Trophoblast cell (in vitro differentiated cells and primary cell): ENCODE measurements at regions not wholly inside any gene's neighbourhood (a gene's known extent, or its start where the extent isn't known, plus 50 kb on each side); places are given as distances from the start of the nearest gene placed in this dataset.

Experiments used
- DNase-seq, 2 donors: peaks; one replicate each; pipeline ENCODE4 v3.0.0-alpha.2; 2016
- H2AFZ ChIP-seq: 2 replicates; pipeline ENCODE4 v1.6.1; 2013; ENCODE audit warnings: low read length, moderate library complexity, mild to moderate bottlenecking; ENCODE audit not compliant: insufficient read depth, poor library complexity
- H2AK5ac ChIP-seq: 2 replicates; pipeline ENCODE4 v1.6.1; 2013; ENCODE audit warnings: mild to moderate bottlenecking, low read length
- H2BK120ac ChIP-seq: 2 replicates; pipeline ENCODE4 v1.6.1; 2013; ENCODE audit warnings: low read length, mild to moderate bottlenecking, moderate library complexity; ENCODE audit not compliant: insufficient read depth, poor library complexity
- H2BK12ac ChIP-seq: 2 replicates; pipeline ENCODE4 v1.6.1; 2013; ENCODE audit warnings: mild to moderate bottlenecking, low read length, moderate library complexity
- H2BK5ac ChIP-seq: 2 replicates; pipeline ENCODE4 v1.6.1; 2013; ENCODE audit warnings: low read length, low read depth, moderate library complexity, mild to moderate bottlenecking; ENCODE audit not compliant: poor library complexity
- H3K14ac ChIP-seq: 2 replicates; pipeline ENCODE4 v1.6.1; 2013; ENCODE audit warnings: mild to moderate bottlenecking, low read length
- H3K18ac ChIP-seq: 2 replicates; pipeline ENCODE4 v1.6.1; 2013; ENCODE audit warnings: mild to moderate bottlenecking, low read length
- H3K23ac ChIP-seq: 2 replicates; pipeline ENCODE4 v1.6.1; 2013; ENCODE audit warnings: low read length
- H3K27ac ChIP-seq: 2 replicates; pipeline ENCODE4 v1.5.1; 2013; ENCODE audit warnings: low read depth, mild to moderate bottlenecking, inconsistent platforms, low read length, moderate library complexity
- H3K27me3 ChIP-seq: 2 replicates; pipeline ENCODE4 v1.6.1; 2013; ENCODE audit warnings: inconsistent platforms, mild to moderate bottlenecking, low read length, moderate library complexity; ENCODE audit not compliant: insufficient read depth
- H3K36me3 ChIP-seq, 2 experiments: 1 replicate in 1 of 2; 2 replicates in 1 of 2; pipeline ENCODE4 v1.6.1; 2013; ENCODE audit warnings: low read length in 2 of 2, mild to moderate bottlenecking in 2 of 2, moderate library complexity in 1 of 2; ENCODE audit not compliant: insufficient read depth in 2 of 2, control insufficient read depth in 1 of 2
- H3K4ac ChIP-seq: 2 replicates; pipeline ENCODE4 v1.6.1; 2013; ENCODE audit warnings: low read depth, mild to moderate bottlenecking, low read length, moderate library complexity
- H3K4me1 ChIP-seq, 2 experiments: 1 replicate in 1 of 2; 2 replicates in 1 of 2; pipeline ENCODE4 v1.6.1; 2013; ENCODE audit warnings: low read length in 2 of 2, mild to moderate bottlenecking in 2 of 2, moderate library complexity in 1 of 2; ENCODE audit not compliant: insufficient read depth in 2 of 2, control insufficient read depth in 1 of 2
- H3K4me2 ChIP-seq: 2 replicates; pipeline ENCODE4 v1.6.1; 2013; ENCODE audit warnings: inconsistent platforms, mild to moderate bottlenecking, low read length, moderate library complexity
- H3K4me3 ChIP-seq: 2 replicates; pipeline ENCODE4 v1.5.1; 2013; ENCODE audit warnings: mild to moderate bottlenecking, low read depth, low read length, inconsistent platforms
- H3K79me1 ChIP-seq: one replicate; pipeline ENCODE4 v1.6.1; 2013; ENCODE audit warnings: low read length
- H3K79me2 ChIP-seq: 2 replicates; pipeline ENCODE4 v1.6.1; 2013; ENCODE audit warnings: low read length, mild to moderate bottlenecking; ENCODE audit not compliant: control insufficient read depth, insufficient read depth, poor library complexity
- H3K9ac ChIP-seq: 2 replicates; pipeline ENCODE4 v1.6.1; 2013; ENCODE audit warnings: mild to moderate bottlenecking, low read length
- H3K9me3 ChIP-seq: 2 replicates; pipeline ENCODE4 v1.6.1; 2013; ENCODE audit warnings: low read depth, mild to moderate bottlenecking, control low read depth, inconsistent platforms, low read length; ENCODE audit not compliant: insufficient read depth
- H4K12ac ChIP-seq: 2 replicates; pipeline ENCODE4 v1.6.1; 2013; ENCODE audit warnings: low read depth, mild to moderate bottlenecking, low read length, moderate library complexity
- H4K8ac ChIP-seq: 2 replicates; pipeline ENCODE4 v1.6.1; 2013; ENCODE audit warnings: low read depth, mild to moderate bottlenecking, low read length, moderate library complexity
- H4K91ac ChIP-seq: one replicate; pipeline ENCODE4 v1.6.1; 2013; ENCODE audit warnings: low read depth, mild to moderate bottlenecking, low read length, moderate library complexity
- WGBS: extraction: QIAGEN DNeasy Blood & Tissue Kit; methylation state at CpG from one replicate; pipeline ENCODE4 v1.1.7; 2013; ENCODE audit warnings: missing lambda C conversion rate; ENCODE audit not compliant: insufficient read length, insufficient coverage; ENCODE audit errors: extremely low coverage; 5-methylcytosine and 5-hydroxymethylcytosine counted together

DNA sequence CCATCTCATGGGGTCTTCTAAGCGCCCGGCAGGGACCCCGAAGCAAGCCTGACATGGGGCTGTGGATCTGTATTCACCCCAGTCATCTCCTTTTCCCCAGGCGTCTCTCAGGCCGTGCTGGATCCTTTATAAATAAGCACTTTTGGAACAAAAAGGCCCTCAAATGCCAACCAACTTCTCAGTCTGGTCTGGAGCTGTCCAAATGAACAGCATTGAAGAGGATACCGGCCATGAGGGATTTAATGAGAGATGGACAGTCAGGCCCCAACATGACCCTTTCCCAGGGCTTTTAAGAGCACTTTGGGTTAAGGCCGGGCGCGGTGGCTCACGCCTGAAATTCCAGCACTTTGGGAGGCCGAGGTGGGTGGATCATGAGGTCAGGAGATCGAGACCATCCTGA, 89.2 kb upstream of the SPATA12 start:
- no peak overlapping the region for H3K14ac ChIP-seq
- no peak overlapping the region for H4K12ac ChIP-seq
- no peak overlapping the region for H2BK5ac ChIP-seq
- H4K8ac ChIP-seq, result no peak overlapping the region
- no peak overlapping the region for H3K4ac ChIP-seq
- H4K91ac ChIP-seq, result no peak overlapping the region
- no peaks in the 10 kb centered on the region for H3K79me1 ChIP-seq
- no peak overlapping the region for H3K9ac ChIP-seq
- no peak for DNase-seq
- no CpG with 5 or more reads among the region's 12 CpGs for WGBS
- no peak overlapping the region for H2BK120ac ChIP-seq
- no peak overlapping the region for H3K4me2 ChIP-seq
- no peak overlapping the region for H2AK5ac ChIP-seq
- H3K36me3 ChIP-seq, result no peaks in the 10 kb centered on the region
- H3K9me3 ChIP-seq, result no peaks in the 10 kb centered on the region
- H3K27me3 ChIP-seq, result no peaks in the 10 kb centered on the region
- no peak overlapping the region for H3K4me3 ChIP-seq
- no peaks in the 10 kb centered on the region for H3K4me1 ChIP-seq
- H3K18ac ChIP-seq, result no peak overlapping the region
- no peak overlapping the region for H2AFZ ChIP-seq
- no peak overlapping the region for H2BK12ac ChIP-seq
- H3K79me2 ChIP-seq, result no peaks in the 10 kb centered on the region
- H3K27ac ChIP-seq, result no peak overlapping the region
- H3K23ac ChIP-seq, result no peak overlapping the region

DNA sequence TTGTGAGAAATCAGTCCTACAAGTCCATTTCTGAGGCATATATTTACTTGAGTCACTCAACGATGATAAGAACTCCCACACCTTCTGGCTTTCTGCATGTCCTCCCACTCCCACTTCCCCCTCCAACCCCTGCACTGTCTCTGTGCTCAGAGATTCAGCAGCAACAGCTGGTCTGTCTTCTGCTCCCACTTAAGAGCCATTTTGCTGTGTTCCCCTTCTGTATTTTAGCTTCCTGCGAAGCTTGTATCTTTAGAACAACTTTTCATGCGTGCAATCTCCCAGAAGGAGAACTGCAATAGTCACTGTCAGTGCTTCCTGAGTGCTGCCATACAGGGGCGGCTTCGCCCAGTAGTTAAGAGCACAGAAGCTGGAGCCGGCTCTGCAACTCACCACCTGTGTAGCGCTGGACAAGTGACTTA, 90.0 kb upstream of the SPATA12 start:
- no peak overlapping the region for H2AK5ac ChIP-seq
- peak; percentile 11 to 34 for DNase-seq
- H3K4me3 ChIP-seq, result no peak overlapping the region
- H3K79me2 ChIP-seq, result no peaks in the 10 kb centered on the region
- H4K91ac ChIP-seq, result no peak overlapping the region
- no peak overlapping the region for H2BK12ac ChIP-seq
- H2BK120ac ChIP-seq, result no peak overlapping the region
- H4K8ac ChIP-seq, result no peak overlapping the region
- H3K4me2 ChIP-seq, result no peak overlapping the region
- no peak overlapping the region for H3K18ac ChIP-seq
- no peaks in the 10 kb centered on the region for H3K27me3 ChIP-seq
- no peak overlapping the region for H3K9ac ChIP-seq
- no peak overlapping the region for H3K23ac ChIP-seq
- no CpG with 5 or more reads among the region's 7 CpGs for WGBS
- no peaks in the 10 kb centered on the region for H3K79me1 ChIP-seq
- no peak overlapping the region for H3K27ac ChIP-seq
- no peak overlapping the region for H2AFZ ChIP-seq
- H2BK5ac ChIP-seq, result no peak overlapping the region
- no peaks in the 10 kb centered on the region for H3K36me3 ChIP-seq
- H4K12ac ChIP-seq, result no peak overlapping the region
- no peak overlapping the region for H3K14ac ChIP-seq
- no peaks in the 10 kb centered on the region for H3K9me3 ChIP-seq
- no peaks in the 10 kb centered on the region for H3K4me1 ChIP-seq
- no peak overlapping the region for H3K4ac ChIP-seq

DNA sequence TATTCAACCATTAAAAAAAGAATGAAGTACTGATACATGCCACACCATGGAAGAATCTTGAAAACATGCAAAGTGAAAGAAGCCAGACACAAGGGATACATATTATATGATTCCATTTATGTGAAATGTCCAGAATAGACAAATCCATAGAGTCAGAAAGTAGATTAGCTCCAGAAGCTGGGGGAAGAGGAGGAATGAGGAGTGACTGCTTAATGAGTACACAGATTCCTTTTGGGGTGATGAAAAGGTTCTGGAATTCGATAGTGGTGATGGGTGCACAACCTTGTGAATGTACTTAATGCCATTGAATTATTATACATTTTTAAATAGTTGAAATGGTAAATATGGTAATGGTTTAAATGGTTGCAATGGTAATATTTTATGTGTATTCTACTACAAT, 90.6 kb upstream of the SPATA12 start:
- H3K18ac ChIP-seq, result no peak overlapping the region
- H2BK5ac ChIP-seq, result no peak overlapping the region
- H3K79me1 ChIP-seq, result no peaks in the 10 kb centered on the region
- no peak overlapping the region for H3K9ac ChIP-seq
- H4K91ac ChIP-seq, result no peak overlapping the region
- no peak overlapping the region for H3K23ac ChIP-seq
- no peak overlapping the region for H2BK12ac ChIP-seq
- H2AFZ ChIP-seq, result no peak overlapping the region
- no peaks in the 10 kb centered on the region for H3K4me1 ChIP-seq
- no peaks in the 10 kb centered on the region for H3K36me3 ChIP-seq
- no peak overlapping the region for H2AK5ac ChIP-seq
- no peak for DNase-seq
- no peak overlapping the region for H3K27ac ChIP-seq
- H3K4me3 ChIP-seq, result no peak overlapping the region
- H3K27me3 ChIP-seq, result no peaks in the 10 kb centered on the region
- H4K8ac ChIP-seq, result no peak overlapping the region
- H3K4ac ChIP-seq, result no peak overlapping the region
- H3K9me3 ChIP-seq, result no peaks in the 10 kb centered on the region
- no peak overlapping the region for H3K4me2 ChIP-seq
- H2BK120ac ChIP-seq, result no peak overlapping the region
- no peak overlapping the region for H3K14ac ChIP-seq
- no CpG with 5 or more reads among the region's 1 CpG for WGBS
- no peak overlapping the region for H4K12ac ChIP-seq
- H3K79me2 ChIP-seq, result no peaks in the 10 kb centered on the region

DNA sequence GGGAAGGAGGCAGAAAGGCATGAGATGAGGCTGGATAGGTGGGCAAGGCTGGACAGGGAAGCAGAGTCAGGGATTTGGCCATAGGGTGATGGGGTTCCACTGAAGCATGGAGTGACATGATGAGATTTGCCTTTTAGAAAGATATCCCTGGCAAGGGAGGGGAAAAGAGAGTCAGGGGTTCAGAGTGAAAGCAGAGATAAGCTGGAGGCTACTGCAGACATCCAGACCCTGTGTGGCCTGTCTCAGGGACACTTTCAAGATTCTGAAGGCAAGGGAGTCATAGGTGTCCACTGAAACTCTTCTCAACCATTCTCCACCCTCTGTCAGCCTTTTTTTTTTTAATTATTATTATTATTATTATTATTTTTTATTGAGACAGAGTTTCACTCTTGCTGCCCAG, 94.0 kb upstream of the SPATA12 start:
- Histone ChIP-seq H3K4ac (no peak overlapping the region), H3K4me1 (no peaks in the 10 kb centered on the region), H3K18ac (no peak overlapping the region), H2BK120ac (no peak overlapping the region), H3K36me3 (no peaks in the 10 kb centered on the region), H4K8ac (no peak overlapping the region), H3K9ac (no peak overlapping the region), H3K9me3 (no peaks in the 10 kb centered on the region), H2BK12ac (no peak overlapping the region), H3K4me3 (no peak overlapping the region), H3K27ac (no peak overlapping the region), H2BK5ac (no peak overlapping the region), H4K12ac (no peak overlapping the region), H3K23ac (no peak overlapping the region), H3K14ac (no peak overlapping the region), H3K79me2 (no peaks in the 10 kb centered on the region), H4K91ac (no peak overlapping the region), H3K27me3 (no peaks in the 10 kb centered on the region), H3K79me1 (no peaks in the 10 kb centered on the region), H2AK5ac (no peak overlapping the region), H2AFZ (no peak overlapping the region), H3K4me2 (no peak overlapping the region)
- DNase-seq, result no peak

DNA sequence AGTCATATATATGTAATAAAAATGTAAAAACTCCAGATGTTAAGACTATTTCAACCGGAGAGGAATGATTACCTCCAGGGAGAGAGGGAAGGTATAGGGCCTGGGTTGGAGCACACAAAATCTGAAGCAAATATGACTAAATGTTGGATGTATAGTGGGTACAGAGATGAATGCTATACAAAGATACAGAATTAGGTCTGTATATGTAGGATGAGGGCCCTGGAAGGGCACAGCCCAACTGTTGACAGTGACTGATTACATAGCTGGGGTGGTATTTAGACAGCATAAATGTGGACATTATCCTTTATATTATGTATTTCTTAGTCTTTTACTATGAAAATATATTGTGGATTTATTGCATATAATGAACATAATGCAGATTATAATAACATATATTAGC, 94.4 kb upstream of the SPATA12 start:
- no CpG with 5 or more reads among the region's 1 CpG for WGBS
- no peak overlapping the region for H4K91ac ChIP-seq
- H4K12ac ChIP-seq, result no peak overlapping the region
- H3K4me2 ChIP-seq, result no peak overlapping the region
- no peak overlapping the region for H3K4me3 ChIP-seq
- no peaks in the 10 kb centered on the region for H3K9me3 ChIP-seq
- no peak overlapping the region for H2BK120ac ChIP-seq
- H3K79me2 ChIP-seq, result no peaks in the 10 kb centered on the region
- H2BK5ac ChIP-seq, result no peak overlapping the region
- H3K79me1 ChIP-seq, result no peaks in the 10 kb centered on the region
- H2BK12ac ChIP-seq, result no peak overlapping the region
- no peak overlapping the region for H3K27ac ChIP-seq
- no peak overlapping the region for H3K9ac ChIP-seq
- no peak overlapping the region for H3K23ac ChIP-seq
- H3K27me3 ChIP-seq, result no peaks in the 10 kb centered on the region
- no peak overlapping the region for H4K8ac ChIP-seq
- no peak overlapping the region for H2AFZ ChIP-seq
- no peaks in the 10 kb centered on the region for H3K36me3 ChIP-seq
- H3K4ac ChIP-seq, result no peak overlapping the region
- DNase-seq, result no peak
- H3K4me1 ChIP-seq, result no peaks in the 10 kb centered on the region
- no peak overlapping the region for H3K14ac ChIP-seq
- no peak overlapping the region for H2AK5ac ChIP-seq
- no peak overlapping the region for H3K18ac ChIP-seq
